ENCODE measurements at regions not wholly inside any gene's neighbourhood (a gene's known extent, or its start where the extent isn't known, plus 50 kb on each side); places are given as distances from the start of the nearest gene placed in this dataset.

- TF ChIP-seq EZH2 (IDR thresholded peaks at IDR 0.05; ENCODE audit: low read length), result no peak
- TF ChIP-seq CTCF (optimal IDR thresholded peaks at IDR 0.05 in 1 of 3, IDR thresholded peaks at IDR 0.05 in 1 of 3, conservative IDR thresholded peaks at IDR 0.05 in 1 of 3; ENCODE audit: extremely low read depth in 1 of 3, insufficient read depth in 2 of 3, low read length in 3 of 3), result no peak
Observed at GRCh38 chr9:115207003-115207836, 89.3 kb upstream of the TNC start.
